ENCODE measurements at regions not wholly inside any gene's neighbourhood (a gene's known extent, or its start where the extent isn't known, plus 50 kb on each side); places are given as distances from the start of the nearest gene placed in this dataset.

- CTCF ChIA-PET = interaction anchor here (0.5 kb wide), 1 partner anchor 76 kb away, joined by 3 read pairs; no protein-coding TSS in a partner anchor
- TF ChIP-seq ZNF391 (tag by site-specific recombination; IDR thresholded peaks at IDR 0.05; ENCODE audit: borderline replicate concordance, low read depth) = no peak
- no peak for TF ChIP-seq ZNF561 (tag by site-specific recombination; IDR thresholded peaks at IDR 0.05; ENCODE audit: borderline replicate concordance)
- no peak for TF ChIP-seq ZSCAN30 (tag by site-specific recombination; IDR thresholded peaks at IDR 0.05)
- no peak for TF ChIP-seq KLF10 (tag by site-specific recombination; IDR thresholded peaks at IDR 0.05)
- TF ChIP-seq ZNF514 (tag by site-specific recombination; IDR thresholded peaks at IDR 0.05) = no peak
- TF ChIP-seq ZNF518A (tag by site-specific recombination; conservative IDR thresholded peaks at IDR 0.05; ENCODE audit: low read depth) = no peak
- no peak for TF ChIP-seq REPIN1 (tag by site-specific recombination; IDR thresholded peaks at IDR 0.05; ENCODE audit: low read depth)
- TF ChIP-seq ZNF394 (tag by site-specific recombination; IDR thresholded peaks at IDR 0.05; ENCODE audit: borderline replicate concordance) = no peak
- no peak for TF ChIP-seq ZNF362 (tag by site-specific recombination; IDR thresholded peaks at IDR 0.05)
- no peak for TF ChIP-seq ZBTB44 (tag by site-specific recombination; IDR thresholded peaks at IDR 0.05)
- no peak for TF ChIP-seq ZBTB8A (tag by site-specific recombination; IDR thresholded peaks at IDR 0.05)
- no peak for TF ChIP-seq PRDM4 (tag by site-specific recombination; IDR thresholded peaks at IDR 0.05)
- TF ChIP-seq YY2 (tag by site-specific recombination; IDR thresholded peaks at IDR 0.05) = no peak
- no peak for TF ChIP-seq PRDM2 (tag by site-specific recombination; IDR thresholded peaks at IDR 0.05; ENCODE audit: borderline replicate concordance)
- TF ChIP-seq EGR2 (tag by site-specific recombination; IDR thresholded peaks at IDR 0.05; ENCODE audit: low read depth) = no peak
- no peak for TF ChIP-seq ZNF2 (tag by site-specific recombination; IDR thresholded peaks at IDR 0.05)
- TF ChIP-seq ZNF704 (tag by site-specific recombination; IDR thresholded peaks at IDR 0.05) = no peak
- Histone ChIP-seq H3K36me3 (ENCODE audit: control insufficient read depth in 2 of 2, insufficient read depth in 1 of 2, low read length in 2 of 2) (no peaks in the 10 kb centered on the region), H3K27ac (ENCODE audit: extremely low read depth, low read depth, low read length) (no peak overlapping the region), H3K4me1 (ENCODE audit: control insufficient read depth, insufficient read depth, low read length) (no peaks in the 10 kb centered on the region), H3K4me3 (ENCODE audit: low read depth, low read length) (no peak overlapping the region), H3K9me3 (ENCODE audit: control insufficient read depth, insufficient read depth, low read depth, low read length) (no peaks in the 10 kb centered on the region)
- POLR2A ChIA-PET = no interaction called here
Measured at GRCh38 chr5:106311230-106311915, 1359.4 kb downstream of the EFNA5 start.

Measured in HEK293 (cell line).